Endothelial cell of umbilical vein (primary cell): ENCODE measurements at regions not wholly inside any gene's neighbourhood (a gene's known extent, or its start where the extent isn't known, plus 50 kb on each side); places are given as distances from the start of the nearest gene placed in this dataset.

Experiments
- BruUV-seq: library from RNA; stranded (reverse); fragments of 400-500 nt; replicated peaks from 2 replicates; lab custom pipeline; 2021; lab: Mats Ljungman, UMichigan
- CTCF ChIA-PET: fragments of 300-600, 350-600 bp; sonication (Branson Sonifier 250); formaldehyde crosslinking; loops from one replicate; lab custom pipeline; 2021; ENCODE audit warnings: antibody characterized with exemption, inconsistent platforms; lab: Charles Lee
- POLR2A ChIA-PET: fragments of 300-600, 350-600 bp; sonication (Branson Sonifier 250); formaldehyde crosslinking; loops from one replicate; lab custom pipeline; 2021; ENCODE audit warnings: antibody characterized with exemption, inconsistent platforms; lab: Charles Lee
- DNase-seq: peaks from one replicate; pipeline ENCODE4 v3.0.0-alpha.2; 2011; ENCODE audit warnings: low read depth, low spot score
- FAIRE-seq: peaks from 2 replicates; lab custom pipeline; 2011; peaks lifted over from hg19 to GRCh38; lab: Jason Lieb, UNC
- H2AFZ ChIP-seq: 2 replicates; pipeline ENCODE4 v1.6.0; 2012; ENCODE audit warnings: low read depth, low read length, control low read depth, inconsistent platforms
- H3K27ac ChIP-seq: 2 replicates; pipeline ENCODE4 v1.5.1; 2011; ENCODE audit warnings: low read depth, mild to moderate bottlenecking, control low read depth, low read length, moderate library complexity; ENCODE audit not compliant: insufficient read depth
- H3K27me3 ChIP-seq, 2 experiments: 2 replicates each; pipeline versions ENCODE4 v1.6.0 to v1.6.1; 2011; ENCODE audit warnings: low read length in 2 of 2, mixed read lengths in 1 of 2; ENCODE audit not compliant: control insufficient read depth in 2 of 2, insufficient read depth in 2 of 2
- H3K36me3 ChIP-seq, 2 experiments: 2 replicates in 1 of 2; 3 replicates in 1 of 2; pipeline ENCODE4 v1.5.1; 2011; ENCODE audit warnings: low read length in 2 of 2, mild to moderate bottlenecking in 1 of 2, moderate library complexity in 1 of 2; ENCODE audit not compliant: control insufficient read depth in 2 of 2, insufficient read depth in 2 of 2; ENCODE audit errors: extremely low read depth in 1 of 2
- H3K4me1 ChIP-seq: 3 replicates; pipeline ENCODE4 v1.5.1; 2011; ENCODE audit warnings: mild to moderate bottlenecking, low read length; ENCODE audit not compliant: control insufficient read depth, insufficient read depth; ENCODE audit errors: extremely low read depth
- H3K4me2 ChIP-seq: 2 replicates; pipeline ENCODE4 v1.6.1; 2011; ENCODE audit warnings: low read length, control low read depth, mixed read lengths; ENCODE audit not compliant: insufficient read depth
- H3K4me3 ChIP-seq, 3 experiments: fragments of 200-600 bp in 1 of 3; sonication (generic), shearing (Covaris generic) in 1 of 3; replicated peaks in 1 of 3; 2 replicates each; pipeline ENCODE4 v1.5.1; 2011 to 2016; ENCODE audit warnings: control low read depth in 3 of 3, low read length in 3 of 3, mild to moderate bottlenecking in 2 of 3, inconsistent platforms in 1 of 3, low read depth in 1 of 3, moderate library complexity in 1 of 3; ENCODE audit not compliant: insufficient read depth in 1 of 3
- H3K79me2 ChIP-seq: 2 replicates; pipeline ENCODE4 v1.6.0; 2012; ENCODE audit warnings: low read length, inconsistent platforms; ENCODE audit not compliant: control insufficient read depth, insufficient read depth
- H3K9ac ChIP-seq: replicated peaks from 2 replicates; pipeline ENCODE3; 2011; ENCODE audit warnings: low read length, control low read depth; ENCODE audit not compliant: insufficient read depth; ENCODE audit errors: extremely low read depth
- H3K9me1 ChIP-seq: replicated peaks from 3 replicates; pipeline ENCODE4 v1.6.0; 2011; ENCODE audit warnings: mild to moderate bottlenecking, low read length; ENCODE audit not compliant: control insufficient read depth, insufficient read depth; ENCODE audit errors: extremely low read depth
- H3K9me3 ChIP-seq: replicated peaks from 2 replicates; pipeline ENCODE4 v1.5.1; 2012; ENCODE audit warnings: low read length, inconsistent platforms; ENCODE audit not compliant: control insufficient read depth, insufficient read depth
- H4K20me1 ChIP-seq: replicated peaks from 2 replicates; pipeline ENCODE3; 2011; ENCODE audit warnings: mild to moderate bottlenecking, low read length; ENCODE audit not compliant: control insufficient read depth, insufficient read depth; ENCODE audit errors: extremely low read depth
- EZH2 ChIP-seq: IDR thresholded peaks from 2 replicates; pipeline ENCODE4 v1.6.1; 2012; ENCODE audit warnings: borderline replicate concordance, low read depth, mild to moderate bottlenecking, moderate library complexity, low read length, inconsistent platforms; ENCODE audit not compliant: severe bottlenecking
- FOS ChIP-seq: IDR thresholded peaks from 2 replicates; pipeline ENCODE4 v1.6.1; 2011; ENCODE audit warnings: mild to moderate bottlenecking, low read length, moderate library complexity, borderline replicate concordance; ENCODE audit not compliant: insufficient read depth
- GATA2 ChIP-seq: IDR thresholded peaks from 2 replicates; pipeline ENCODE4 v1.7.0; 2011; ENCODE audit warnings: low read depth, mild to moderate bottlenecking, moderate library complexity, mixed read lengths, low read length; ENCODE audit not compliant: insufficient read length, insufficient read depth
- JUN ChIP-seq: IDR thresholded peaks from 2 replicates; pipeline ENCODE4 v1.6.1; 2011; ENCODE audit warnings: borderline replicate concordance, low read depth; ENCODE audit not compliant: insufficient read length, insufficient read depth
- MYC ChIP-seq: IDR thresholded peaks from one replicate; pipeline ENCODE4 v1.6.1; 2011; ENCODE audit warnings: mild to moderate bottlenecking, low read depth, low read length
- POLR2A ChIP-seq: IDR thresholded peaks from 2 replicates; pipeline ENCODE4 v1.6.1; 2012; ENCODE audit warnings: low read depth, mild to moderate bottlenecking, control low read depth, low read length
- POLR2AphosphoS5 ChIP-seq: IDR thresholded peaks from 2 replicates; pipeline ENCODE4 v1.6.1; 2012; ENCODE audit warnings: low read depth, mild to moderate bottlenecking, control low read depth, low read length, moderate library complexity; ENCODE audit not compliant: insufficient read depth
- dilution Hi-C: fragments of 300-500 bp; cut with MboI; formaldehyde crosslinking; loops from one replicate; pipeline ENCODE4 v1.15.0; 2019; ENCODE audit warnings: low sequenced_read_pairs; ENCODE audit not compliant: extremely low pct_ligation_motif_present
- intact Hi-C: fragments of 100-400 bp; cut with micrococcal nuclease; formaldehyde crosslinking; loops from one replicate; pipeline ENCODE4 v1.10.0; 2022
- TF ChIP-seq, protein P1 (sequence below), 2 donors: IDR thresholded peaks; 1 replicate in 1 of 2; 2 replicates in 1 of 2; pipeline ENCODE4 v1.5.1; 2011; ENCODE audit warnings: low read length in 2 of 2, mild to moderate bottlenecking in 2 of 2, moderate library complexity in 2 of 2, control low read depth in 1 of 2, inconsistent platforms in 1 of 2, low read depth in 1 of 2; ENCODE audit not compliant: insufficient read depth in 1 of 2; ENCODE audit errors: extremely low read depth in 1 of 2
- TF ChIP-seq, protein P2 (sequence below): IDR thresholded peaks from 2 replicates; pipeline ENCODE4 v1.6.1; 2011; ENCODE audit not compliant: insufficient read depth, insufficient read length

DNA sequence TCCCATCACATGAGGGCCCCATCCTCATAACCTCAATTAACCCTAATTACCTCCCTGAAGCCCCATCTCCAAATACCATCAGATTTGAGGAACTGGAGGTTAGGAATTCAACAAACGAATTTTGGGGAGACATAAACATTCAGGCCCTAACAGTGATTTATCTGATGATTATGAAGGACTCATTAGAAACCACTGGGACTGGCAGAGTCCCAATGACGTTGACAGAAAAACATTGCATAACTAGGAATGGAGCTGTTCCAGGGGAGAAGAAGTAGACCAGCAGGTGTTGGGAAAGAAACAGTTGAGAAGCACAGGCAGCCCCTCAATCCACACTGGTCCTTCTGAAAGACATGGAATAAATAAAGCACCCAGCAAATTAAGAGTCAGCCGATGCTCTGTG lies 282.0 kb downstream of the MAP2K4 start:
- no peak overlapping the region for H3K4me3 ChIP-seq
- no peaks in the 10 kb centered on the region for H3K79me2 ChIP-seq
- no peaks in the 10 kb centered on the region for H3K27me3 ChIP-seq
- no peak overlapping the region for H3K9ac ChIP-seq
- no peaks in the 10 kb centered on the region for H3K9me3 ChIP-seq
- H3K4me1 ChIP-seq, result no peaks in the 10 kb centered on the region
- no peaks in the 10 kb centered on the region for H3K36me3 ChIP-seq
- no peak overlapping the region for H3K4me2 ChIP-seq
- dilution Hi-C loops (no loop called here), intact Hi-C loops (no loop called here)
- FAIRE-seq (no peak), DNase-seq (no peak)
- H3K27ac ChIP-seq, result no peak overlapping the region
- H4K20me1 ChIP-seq, result no peaks in the 10 kb centered on the region
- BruUV-seq, result no TSS peak
- TF ChIP-seq POLR2A (no peak), MYC (no peak), POLR2AphosphoS5 (no peak), GATA2 (no peak), EZH2 (no peak), JUN (no peak), FOS (no peak)
- TF ChIP-seq, protein P1, sequence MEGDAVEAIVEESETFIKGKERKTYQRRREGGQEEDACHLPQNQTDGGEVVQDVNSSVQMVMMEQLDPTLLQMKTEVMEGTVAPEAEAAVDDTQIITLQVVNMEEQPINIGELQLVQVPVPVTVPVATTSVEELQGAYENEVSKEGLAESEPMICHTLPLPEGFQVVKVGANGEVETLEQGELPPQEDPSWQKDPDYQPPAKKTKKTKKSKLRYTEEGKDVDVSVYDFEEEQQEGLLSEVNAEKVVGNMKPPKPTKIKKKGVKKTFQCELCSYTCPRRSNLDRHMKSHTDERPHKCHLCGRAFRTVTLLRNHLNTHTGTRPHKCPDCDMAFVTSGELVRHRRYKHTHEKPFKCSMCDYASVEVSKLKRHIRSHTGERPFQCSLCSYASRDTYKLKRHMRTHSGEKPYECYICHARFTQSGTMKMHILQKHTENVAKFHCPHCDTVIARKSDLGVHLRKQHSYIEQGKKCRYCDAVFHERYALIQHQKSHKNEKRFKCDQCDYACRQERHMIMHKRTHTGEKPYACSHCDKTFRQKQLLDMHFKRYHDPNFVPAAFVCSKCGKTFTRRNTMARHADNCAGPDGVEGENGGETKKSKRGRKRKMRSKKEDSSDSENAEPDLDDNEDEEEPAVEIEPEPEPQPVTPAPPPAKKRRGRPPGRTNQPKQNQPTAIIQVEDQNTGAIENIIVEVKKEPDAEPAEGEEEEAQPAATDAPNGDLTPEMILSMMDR (IDR thresholded peaks at IDR 0.05; ENCODE audit: extremely low read depth in 1 of 2, insufficient read depth in 1 of 2, low read depth in 1 of 2, low read length in 2 of 2), result no peak
- TF ChIP-seq, protein P2, sequence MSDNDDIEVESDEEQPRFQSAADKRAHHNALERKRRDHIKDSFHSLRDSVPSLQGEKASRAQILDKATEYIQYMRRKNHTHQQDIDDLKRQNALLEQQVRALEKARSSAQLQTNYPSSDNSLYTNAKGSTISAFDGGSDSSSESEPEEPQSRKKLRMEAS, result no peak
- POLR2A ChIA-PET, result no interaction called here
- CTCF ChIA-PET, result no interaction called here
- H3K9me1 ChIP-seq, result no peaks in the 10 kb centered on the region
- no peak overlapping the region for H2AFZ ChIP-seq
